ACC112 (cell line): ENCODE measurements at regions not wholly inside any gene's neighbourhood (a gene's known extent, or its start where the extent isn't known, plus 50 kb on each side); places are given as distances from the start of the nearest gene placed in this dataset.

Source experiments
- H2AFZ ChIP-seq: fragments of 200-600 bp; sonication (generic); one replicate; pipeline ENCODE4 v1.6.0; 2017; ENCODE audit warnings: antibody characterized with exemption, low read length; ENCODE audit not compliant: unreplicated experiment
- H3K27ac ChIP-seq: fragments of 200-600 bp; sonication (generic); 2 replicates; pipeline ENCODE4 v1.5.1; 2014; ENCODE audit warnings: low read depth, mild to moderate bottlenecking, antibody characterized with exemption, low read length, moderate library complexity
- H3K27me3 ChIP-seq: fragments of 200-600 bp; sonication (generic); 2 replicates; pipeline ENCODE4 v1.6.1; 2014; ENCODE audit warnings: mild to moderate bottlenecking, antibody characterized with exemption, low read length, moderate library complexity, mixed read lengths; ENCODE audit not compliant: insufficient read depth
- H3K36me3 ChIP-seq: fragments of 200-600 bp; sonication (generic); 2 replicates; pipeline ENCODE4 v1.6.1; 2016; ENCODE audit warnings: mild to moderate bottlenecking, antibody characterized with exemption, low read length, moderate library complexity, mixed read lengths; ENCODE audit not compliant: insufficient read depth
- H3K4me1 ChIP-seq: fragments of 200-600 bp; sonication (generic); one replicate; pipeline ENCODE4 v1.6.1; 2016; ENCODE audit warnings: low read length, mixed read lengths; ENCODE audit not compliant: insufficient read depth, unreplicated experiment, control insufficient read depth
- H3K4me3 ChIP-seq: fragments of 200-600 bp; sonication (generic); 2 replicates; pipeline ENCODE4 v1.5.1; 2014; ENCODE audit warnings: mild to moderate bottlenecking, low read depth, low read length
- H3K79me2 ChIP-seq: fragments of 200-600 bp; sonication (generic); one replicate; pipeline ENCODE4 v1.6.0; 2016; ENCODE audit warnings: low read length; ENCODE audit not compliant: control insufficient read depth, unreplicated experiment, insufficient read depth

GRCh38 chr4:36854554-36854953 lies 390.0 kb upstream of the NWD2 start:
- H3K79me2 ChIP-seq, result no peaks in the 10 kb centered on the region
- H3K4me3 ChIP-seq, result no peak overlapping the region
- H3K36me3 ChIP-seq, result no peaks in the 10 kb centered on the region
- H3K4me1 ChIP-seq, result no peaks in the 10 kb centered on the region
- no peaks in the 10 kb centered on the region for H3K27me3 ChIP-seq
- H3K27ac ChIP-seq, result no peak overlapping the region
- no peak overlapping the region for H2AFZ ChIP-seq

GRCh38 chr4:36863601-36864000 lies 380.9 kb upstream of the NWD2 start:
- no peak overlapping the region for H3K27ac ChIP-seq
- no peaks in the 10 kb centered on the region for H3K36me3 ChIP-seq
- no peak overlapping the region for H3K4me3 ChIP-seq
- H2AFZ ChIP-seq, result no peak overlapping the region
- no peaks in the 10 kb centered on the region for H3K4me1 ChIP-seq
- H3K27me3 ChIP-seq, result no peaks in the 10 kb centered on the region
- no peaks in the 10 kb centered on the region for H3K79me2 ChIP-seq

GRCh38 chr4:36870121-36870520 lies 374.4 kb upstream of the NWD2 start:
- no peak overlapping the region for H3K4me3 ChIP-seq
- no peaks in the 10 kb centered on the region for H3K4me1 ChIP-seq
- H3K27ac ChIP-seq, result no peak overlapping the region
- no peaks in the 10 kb centered on the region for H3K27me3 ChIP-seq
- H3K36me3 ChIP-seq, result no peaks in the 10 kb centered on the region
- H3K79me2 ChIP-seq, result no peaks in the 10 kb centered on the region
- no peak overlapping the region for H2AFZ ChIP-seq

- H3K27ac ChIP-seq, result no peak overlapping the region
- no peaks in the 10 kb centered on the region for H3K79me2 ChIP-seq
- H3K36me3 ChIP-seq, result no peaks in the 10 kb centered on the region
- no peaks in the 10 kb centered on the region for H3K4me1 ChIP-seq
- no peak overlapping the region for H3K4me3 ChIP-seq
- H3K27me3 ChIP-seq, result no peaks in the 10 kb centered on the region
- H2AFZ ChIP-seq, result no peak overlapping the region
Measured at GRCh38 chr4:36872679-36873078, 371.9 kb upstream of the NWD2 start.

- no peak overlapping the region for H3K27ac ChIP-seq
- H3K4me3 ChIP-seq, result no peak overlapping the region
- H3K27me3 ChIP-seq, result no peaks in the 10 kb centered on the region
- H3K79me2 ChIP-seq, result no peaks in the 10 kb centered on the region
- no peak overlapping the region for H2AFZ ChIP-seq
- no peaks in the 10 kb centered on the region for H3K4me1 ChIP-seq
- H3K36me3 ChIP-seq, result no peaks in the 10 kb centered on the region
Measured at GRCh38 chr4:36884151-36884550, 360.4 kb upstream of the NWD2 start.

GRCh38 chr4:36891971-36892370 lies 352.6 kb upstream of the NWD2 start:
- Histone ChIP-seq H3K27ac (no peak overlapping the region), H3K4me1 (no peaks in the 10 kb centered on the region), H3K27me3 (no peaks in the 10 kb centered on the region), H2AFZ (no peak overlapping the region), H3K4me3 (no peak overlapping the region), H3K36me3 (no peaks in the 10 kb centered on the region), H3K79me2 (no peaks in the 10 kb centered on the region)

- no peaks in the 10 kb centered on the region for H3K79me2 ChIP-seq
Measured at GRCh38 chr4:36900446-36900987, 344.0 kb upstream of the NWD2 start.

GRCh38 chr4:36904823-36905222 lies 339.7 kb upstream of the NWD2 start:
- H3K27me3 ChIP-seq, result no peaks in the 10 kb centered on the region

More at GRCh38 chr4:36900446-36900987, 344.0 kb upstream of the NWD2 start:
- no peaks in the 10 kb centered on the region for H3K27me3 ChIP-seq
- no peak overlapping the region for H2AFZ ChIP-seq
- H3K27ac ChIP-seq, result no peak overlapping the region
- no peaks in the 10 kb centered on the region for H3K4me1 ChIP-seq
- H3K36me3 ChIP-seq, result no peaks in the 10 kb centered on the region
- no peak overlapping the region for H3K4me3 ChIP-seq

GRCh38 chr4:36914106-36914505 lies 330.4 kb upstream of the NWD2 start:
- no peak overlapping the region for H2AFZ ChIP-seq
- H3K4me1 ChIP-seq, result no peaks in the 10 kb centered on the region
- H3K79me2 ChIP-seq, result no peaks in the 10 kb centered on the region
- no peak overlapping the region for H3K4me3 ChIP-seq
- no peaks in the 10 kb centered on the region for H3K36me3 ChIP-seq
- H3K27me3 ChIP-seq, result no peaks in the 10 kb centered on the region
- no peak overlapping the region for H3K27ac ChIP-seq

More at GRCh38 chr4:36904823-36905222, 339.7 kb upstream of the NWD2 start:
- Histone ChIP-seq H2AFZ (no peak overlapping the region), H3K4me1 (no peaks in the 10 kb centered on the region), H3K27ac (no peak overlapping the region), H3K4me3 (no peak overlapping the region), H3K36me3 (no peaks in the 10 kb centered on the region), H3K79me2 (no peaks in the 10 kb centered on the region)

GRCh38 chr4:36915717-36916116 lies 328.8 kb upstream of the NWD2 start:
- Histone ChIP-seq H3K79me2 (no peaks in the 10 kb centered on the region), H3K27ac (no peak overlapping the region), H3K4me1 (no peaks in the 10 kb centered on the region)

GRCh38 chr4:36917413-36917812 lies 327.1 kb upstream of the NWD2 start:
- Histone ChIP-seq H2AFZ (no peak overlapping the region), H3K27ac (no peak overlapping the region)

More at GRCh38 chr4:36915717-36916116, 328.8 kb upstream of the NWD2 start:
- H3K27me3 ChIP-seq, result no peaks in the 10 kb centered on the region
- no peak overlapping the region for H2AFZ ChIP-seq
- H3K4me3 ChIP-seq, result no peak overlapping the region
- H3K36me3 ChIP-seq, result no peaks in the 10 kb centered on the region

More at GRCh38 chr4:36917413-36917812, 327.1 kb upstream of the NWD2 start:
- Histone ChIP-seq H3K4me1 (no peaks in the 10 kb centered on the region), H3K36me3 (no peaks in the 10 kb centered on the region), H3K4me3 (no peak overlapping the region), H3K27me3 (no peaks in the 10 kb centered on the region), H3K79me2 (no peaks in the 10 kb centered on the region)
